HepG2 (cell line): ENCODE measurements at regions not wholly inside any gene's neighbourhood (a gene's known extent, or its start where the extent isn't known, plus 50 kb on each side); places are given as distances from the start of the nearest gene placed in this dataset.

Experiments used
- ATAC-seq: fragments of 200-7000 bp; cut with Tn5 transposase; 3 replicates; pipeline ENCODE4 v1.9.1; 2020; ENCODE audit warnings: mild to moderate bottlenecking, moderate library complexity
- BruUV-seq: library from RNA; stranded (reverse); fragments of 400-500 nt; replicated peaks from 2 replicates; lab custom pipeline; 2021; lab: Mats Ljungman, UMichigan
- CTCF ChIA-PET: fragments of 300-600 bp; formaldehyde crosslinking; extraction: SDS; loops from one replicate; lab custom pipeline; 2021; ENCODE audit warnings: low total read pairs, inconsistent platforms, low intra/inter-chr PET ratio; lab: Yijun Ruan, JAX
- POLR2A ChIA-PET: fragments of 350-600 bp; sonication (Branson Sonifier 250); formaldehyde crosslinking; loops from one replicate; lab custom pipeline; 2020; ENCODE audit warnings: antibody characterized with exemption, inconsistent platforms; lab: Yijun Ruan, JAX
- DNase-seq: peaks from one replicate; pipeline ENCODE4 v3.0.0-alpha.2; 2015; ENCODE audit warnings: low spot score
- FAIRE-seq: peaks from 3 replicates; lab custom pipeline; 2011; peaks lifted over from hg19 to GRCh38; lab: Jason Lieb, UNC
- H2AFZ ChIP-seq: one replicate; pipeline ENCODE4 v1.6.1; 2011; ENCODE audit warnings: low read length, inconsistent platforms
- H3K27ac ChIP-seq: fragments of 300-600 bp; 3 replicates; pipeline ENCODE4 v1.8.0; 2011; ENCODE audit warnings: mixed run types, mild to moderate bottlenecking, mixed read lengths, low read length, inconsistent platforms; ENCODE audit not compliant: insufficient read depth; ENCODE audit errors: extremely low read length
- H3K27me3 ChIP-seq, 2 experiments: fragments of 200-600 bp in 1 of 2; 2 replicates in 1 of 2; 3 replicates in 1 of 2; pipeline versions ENCODE4 v1.6.0 to v1.8.0; 2011; ENCODE audit warnings: low read length in 2 of 2, mild to moderate bottlenecking in 2 of 2, moderate library complexity in 2 of 2, inconsistent platforms in 1 of 2; ENCODE audit not compliant: insufficient read depth in 2 of 2, control insufficient read depth in 1 of 2
- H3K36me3 ChIP-seq, 2 experiments: fragments of 200-600 bp in 1 of 2; replicated peaks in 1 of 2; 2 replicates in 1 of 2; 3 replicates in 1 of 2; pipeline versions ENCODE4 v1.5.1 to v1.8.0; 2011; ENCODE audit warnings: low read length in 2 of 2, inconsistent platforms in 1 of 2; ENCODE audit not compliant: insufficient read depth in 2 of 2, control insufficient read depth in 1 of 2
- H3K4me1 ChIP-seq: 2 replicates; pipeline ENCODE4 v1.5.1; 2012; ENCODE audit warnings: low read length, inconsistent platforms; ENCODE audit not compliant: insufficient read depth
- H3K4me2 ChIP-seq: 2 replicates; pipeline ENCODE4 v1.6.0; 2011; ENCODE audit warnings: low read depth, low read length, inconsistent platforms
- H3K4me3 ChIP-seq, 3 experiments: fragments of 200-600 bp in 1 of 3; sonication (generic), shearing (Covaris generic) in 1 of 3; replicated peaks in 1 of 3; 2 replicates each; pipeline ENCODE4 v1.5.1; 2011 to 2016; ENCODE audit warnings: low read length in 3 of 3, inconsistent platforms in 2 of 3, low read depth in 2 of 3, mild to moderate bottlenecking in 2 of 3, control low read depth in 1 of 3, mixed read lengths in 1 of 3; ENCODE audit not compliant: insufficient read depth in 1 of 3
- H3K79me2 ChIP-seq: one replicate; pipeline ENCODE4 v1.6.1; 2011; ENCODE audit warnings: low read length, inconsistent platforms; ENCODE audit not compliant: insufficient read depth
- H3K9ac ChIP-seq: 2 replicates; pipeline ENCODE4 v1.6.0; 2011; ENCODE audit warnings: mild to moderate bottlenecking, low read depth, low read length, inconsistent platforms; ENCODE audit not compliant: insufficient read depth
- H3K9me3 ChIP-seq: 2 replicates; pipeline ENCODE4 v1.5.1; 2012; ENCODE audit warnings: mild to moderate bottlenecking, low read length
- H4K20me1 ChIP-seq: 2 replicates; pipeline ENCODE4 v1.6.0; 2011; ENCODE audit warnings: inconsistent platforms, mild to moderate bottlenecking, low read length, moderate library complexity; ENCODE audit not compliant: insufficient read depth
- CTCF ChIP-seq: sonication (generic); formaldehyde crosslinking; IDR thresholded peaks from 2 replicates; pipeline ENCODE4 v1.5.0; 2020; ENCODE audit warnings: mild to moderate bottlenecking, missing genetic modification reagents, moderate library complexity
- E2F2 ChIP-seq: sonication (generic); formaldehyde crosslinking; IDR thresholded peaks from 2 replicates; pipeline ENCODE4 v1.4.0; 2020; ENCODE audit warnings: missing genetic modification reagents, borderline replicate concordance
- ETV6 ChIP-seq: sonication (generic); formaldehyde crosslinking; conservative IDR thresholded peaks from 2 replicates; pipeline ENCODE4 v1.4.0; 2020; ENCODE audit warnings: missing genetic modification reagents
- EZH2 ChIP-seq: conservative IDR thresholded peaks from 2 replicates; pipeline ENCODE4 v1.6.1; 2012; ENCODE audit warnings: mild to moderate bottlenecking, low read depth, low read length, moderate library complexity
- HOXD1 ChIP-seq: sonication (generic); formaldehyde crosslinking; IDR thresholded peaks from 2 replicates; pipeline ENCODE4 v1.5.0; 2020; ENCODE audit warnings: missing genetic modification reagents
- SMC3 ChIP-seq: IDR thresholded peaks from 2 replicates; pipeline ENCODE4 v1.6.1; 2011; ENCODE audit warnings: low read length, improper control_type of control experiment
- ZNF460 ChIP-seq: sonication (generic); formaldehyde crosslinking; IDR thresholded peaks from 2 replicates; pipeline ENCODE4 v1.5.1; 2020; ENCODE audit warnings: missing genetic modification reagents, mild to moderate bottlenecking, borderline replicate concordance
- ZNF740 ChIP-seq: sonication (generic); formaldehyde crosslinking; IDR thresholded peaks from 2 replicates; pipeline ENCODE4 v1.4.0; 2020; ENCODE audit warnings: missing genetic modification reagents
- ZNF768 ChIP-seq: sonication (generic); formaldehyde crosslinking; IDR thresholded peaks from 2 replicates; pipeline ENCODE4 v1.4.0; 2020; ENCODE audit warnings: missing genetic modification reagents
- ZXDC ChIP-seq: sonication (generic); formaldehyde crosslinking; IDR thresholded peaks from 2 replicates; pipeline ENCODE4 v1.5.0; 2020; ENCODE audit warnings: mild to moderate bottlenecking, missing genetic modification reagents
- WGBS: methylation state at CpG from one replicate; pipeline ENCODE4 v1.1.6; 2017; ENCODE audit warnings: low lambda C conversion rate; 5-methylcytosine and 5-hydroxymethylcytosine counted together
- in situ Hi-C: cut with HindIII; loops from 2 replicates; pipeline ENCODE4 v1.10.0; 2017; ENCODE audit warnings: low pct_unique_long_range_greater_than_20kb; ENCODE audit not compliant: extremely low pct_ligation_motif_present
- intact Hi-C: fragments of 100-400 bp; cut with micrococcal nuclease; formaldehyde crosslinking; loops from one replicate; pipeline ENCODE4 v1.10.0; 2022; ENCODE audit not compliant: unreplicated experiment
- TF ChIP-seq, protein P1 (sequence below): IDR thresholded peaks from 2 replicates; pipeline ENCODE4 v1.6.1; 2016

GRCh38 chr18:76658627-76659026 lies 163.6 kb upstream of the ZNF516 start (continued):
- TF ChIP-seq E2F2 (CRISPR knock-in tag) (no peak), ZNF768 (no peak), CTCF (CRISPR knock-in tag) (peak; percentile 52)
- TF ChIP-seq, all 625 proteins: peak for 2

- Histone ChIP-seq H3K27ac (no peak overlapping the region), H2AFZ (no peak overlapping the region), H3K9ac (no peak overlapping the region), H3K4me2 (no peak overlapping the region), H3K4me1 (no peaks in the 10 kb centered on the region), H4K20me1 (no peaks in the 10 kb centered on the region), H3K27me3 (peaks cover 2 to 27% of the 10 kb centered on the region in 2 experiments; a peak in 3 of 5 replicates), H3K36me3 (no peaks in the 10 kb centered on the region), H3K9me3 (no peaks in the 10 kb centered on the region), H3K4me3 (no peak overlapping the region), H3K79me2 (no peaks in the 10 kb centered on the region)
- BruUV-seq, result no TSS peak
- 45% methylated on average over 9 of the region's 9 CpGs for WGBS
- in situ Hi-C loops (no loop called here), intact Hi-C loops (loop anchor here (5.0 kb wide), 1 partner anchor 989 kb away; no protein-coding TSS in a partner anchor)
- no peak for FAIRE-seq
- TF ChIP-seq ZNF740 (CRISPR knock-in tag), result no peak
- TF ChIP-seq, protein P1, sequence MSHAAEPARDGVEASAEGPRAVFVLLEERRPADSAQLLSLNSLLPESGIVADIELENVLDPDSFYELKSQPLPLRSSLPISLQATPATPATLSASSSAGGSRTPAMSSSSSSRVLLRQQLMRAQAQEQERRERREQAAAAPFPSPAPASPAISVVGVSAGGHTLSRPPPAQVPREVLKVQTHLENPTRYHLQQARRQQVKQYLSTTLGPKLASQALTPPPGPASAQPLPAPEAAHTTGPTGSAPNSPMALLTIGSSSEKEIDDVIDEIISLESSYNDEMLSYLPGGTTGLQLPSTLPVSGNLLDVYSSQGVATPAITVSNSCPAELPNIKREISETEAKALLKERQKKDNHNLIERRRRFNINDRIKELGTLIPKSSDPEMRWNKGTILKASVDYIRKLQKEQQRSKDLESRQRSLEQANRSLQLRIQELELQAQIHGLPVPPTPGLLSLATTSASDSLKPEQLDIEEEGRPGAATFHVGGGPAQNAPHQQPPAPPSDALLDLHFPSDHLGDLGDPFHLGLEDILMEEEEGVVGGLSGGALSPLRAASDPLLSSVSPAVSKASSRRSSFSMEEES (CRISPR knock-in tag), result no peak
- TF ChIP-seq ZNF460 (CRISPR knock-in tag), result no peak
- TF ChIP-seq SMC3, result no peak
- TF ChIP-seq ZXDC (CRISPR knock-in tag), result no peak
- no peak for TF ChIP-seq HOXD1 (CRISPR knock-in tag)
- TF ChIP-seq ETV6 (CRISPR knock-in tag), result no peak
- TF ChIP-seq EZH2, result no peak
- POLR2A ChIA-PET, result no interaction called here
- DNase-seq, result no peak
- no peak for ATAC-seq
- CTCF ChIA-PET, result no interaction called here
Observed at GRCh38 chr18:76657911-76658470, 162.9 kb upstream of the ZNF516 start.
